ENCODE measurements at regions not wholly inside any gene's neighbourhood (a gene's known extent, or its start where the extent isn't known, plus 50 kb on each side); places are given as distances from the start of the nearest gene placed in this dataset.

DNA sequence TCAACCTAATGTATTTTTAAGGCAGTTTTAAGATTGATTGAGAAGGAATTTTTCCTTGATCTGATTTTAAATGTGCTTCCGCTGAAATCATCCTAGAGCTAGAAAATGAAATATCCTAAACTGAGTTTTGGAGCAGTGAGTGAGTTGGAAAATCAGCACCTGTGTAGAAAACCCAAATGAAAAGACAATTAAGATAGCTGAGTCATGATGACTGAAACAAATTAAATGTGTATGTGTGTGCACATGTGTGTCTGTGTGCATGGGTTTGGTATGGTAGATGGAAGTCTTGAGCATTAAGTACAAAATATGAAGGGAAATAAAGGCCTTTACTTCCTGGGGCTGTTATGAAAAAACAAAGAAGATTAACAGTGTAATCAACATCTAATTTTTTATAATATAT is 394.6 kb upstream of the MAP2 start:
- no peaks in the 10 kb centered on the region for H3K27me3 ChIP-seq (ENCODE audit: insufficient read depth, poor library complexity, severe bottlenecking)
- H3K36me3 ChIP-seq (ENCODE audit: low read depth) = no peaks in the 10 kb centered on the region
- no peak overlapping the region for H3K27ac ChIP-seq (ENCODE audit: poor library complexity, severe bottlenecking)
- H3K9me3 ChIP-seq (ENCODE audit: severe bottlenecking) = no peaks in the 10 kb centered on the region
- no peak for ATAC-seq (ENCODE audit: low read depth)
- TF ChIP-seq, protein P1, sequence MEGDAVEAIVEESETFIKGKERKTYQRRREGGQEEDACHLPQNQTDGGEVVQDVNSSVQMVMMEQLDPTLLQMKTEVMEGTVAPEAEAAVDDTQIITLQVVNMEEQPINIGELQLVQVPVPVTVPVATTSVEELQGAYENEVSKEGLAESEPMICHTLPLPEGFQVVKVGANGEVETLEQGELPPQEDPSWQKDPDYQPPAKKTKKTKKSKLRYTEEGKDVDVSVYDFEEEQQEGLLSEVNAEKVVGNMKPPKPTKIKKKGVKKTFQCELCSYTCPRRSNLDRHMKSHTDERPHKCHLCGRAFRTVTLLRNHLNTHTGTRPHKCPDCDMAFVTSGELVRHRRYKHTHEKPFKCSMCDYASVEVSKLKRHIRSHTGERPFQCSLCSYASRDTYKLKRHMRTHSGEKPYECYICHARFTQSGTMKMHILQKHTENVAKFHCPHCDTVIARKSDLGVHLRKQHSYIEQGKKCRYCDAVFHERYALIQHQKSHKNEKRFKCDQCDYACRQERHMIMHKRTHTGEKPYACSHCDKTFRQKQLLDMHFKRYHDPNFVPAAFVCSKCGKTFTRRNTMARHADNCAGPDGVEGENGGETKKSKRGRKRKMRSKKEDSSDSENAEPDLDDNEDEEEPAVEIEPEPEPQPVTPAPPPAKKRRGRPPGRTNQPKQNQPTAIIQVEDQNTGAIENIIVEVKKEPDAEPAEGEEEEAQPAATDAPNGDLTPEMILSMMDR (IDR thresholded peaks at IDR 0.05; ENCODE audit: poor library complexity, severe bottlenecking) = no peak
- DNase-seq (ENCODE audit: low spot score) = no peak
- no peaks in the 10 kb centered on the region for H3K4me1 ChIP-seq (ENCODE audit: insufficient read depth, poor library complexity, severe bottlenecking)
- no peak overlapping the region for H3K4me3 ChIP-seq (ENCODE audit: severe bottlenecking)

GRCh38 chr2:209044307-209044706 is 379.5 kb upstream of the MAP2 start:
- DNase-seq (ENCODE audit: low spot score) (no peak), ATAC-seq (ENCODE audit: low read depth) (no peak; the same call in 2 of the 3 replicates)
- Histone ChIP-seq H3K36me3 (ENCODE audit: low read depth) (no peaks in the 10 kb centered on the region), H3K27me3 (ENCODE audit: insufficient read depth, poor library complexity, severe bottlenecking) (no peaks in the 10 kb centered on the region), H3K4me1 (ENCODE audit: insufficient read depth, poor library complexity, severe bottlenecking) (no peaks in the 10 kb centered on the region), H3K27ac (ENCODE audit: poor library complexity, severe bottlenecking) (no peak overlapping the region), H3K4me3 (ENCODE audit: severe bottlenecking) (no peak overlapping the region), H3K9me3 (ENCODE audit: severe bottlenecking) (no peaks in the 10 kb centered on the region)
- TF ChIP-seq, protein P1 (IDR thresholded peaks at IDR 0.05; ENCODE audit: poor library complexity, severe bottlenecking) = no peak

DNA sequence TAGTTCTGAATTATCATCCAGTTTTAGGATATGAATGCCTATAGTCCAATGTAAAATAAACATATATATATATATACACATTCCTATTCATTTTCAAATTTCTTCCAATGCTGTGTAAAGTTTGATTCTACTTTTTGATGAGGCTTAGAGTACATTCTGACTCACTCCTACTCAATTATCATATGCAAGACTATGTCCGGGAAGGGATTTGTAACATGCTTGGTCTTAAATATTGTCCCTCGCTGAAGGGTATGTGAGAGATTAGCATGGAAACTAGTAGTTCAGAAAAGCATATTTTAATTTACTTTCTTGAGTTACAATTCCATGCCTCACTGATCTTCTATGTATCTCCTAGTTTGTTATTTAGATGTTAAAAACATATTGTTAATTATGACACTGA is 377.7 kb upstream of the MAP2 start:
- no peaks in the 10 kb centered on the region for H3K9me3 ChIP-seq (ENCODE audit: severe bottlenecking)
- DNase-seq (ENCODE audit: low spot score) (no peak), ATAC-seq (ENCODE audit: low read depth) (no peak)
- no peaks in the 10 kb centered on the region for H3K4me1 ChIP-seq (ENCODE audit: insufficient read depth, poor library complexity, severe bottlenecking)
- H3K36me3 ChIP-seq (ENCODE audit: low read depth) = no peaks in the 10 kb centered on the region
- TF ChIP-seq, protein P1 (IDR thresholded peaks at IDR 0.05; ENCODE audit: poor library complexity, severe bottlenecking) = no peak
- no peak overlapping the region for H3K4me3 ChIP-seq (ENCODE audit: severe bottlenecking)
- no peaks in the 10 kb centered on the region for H3K27me3 ChIP-seq (ENCODE audit: insufficient read depth, poor library complexity, severe bottlenecking)
- H3K27ac ChIP-seq (ENCODE audit: poor library complexity, severe bottlenecking) = no peak overlapping the region

DNA sequence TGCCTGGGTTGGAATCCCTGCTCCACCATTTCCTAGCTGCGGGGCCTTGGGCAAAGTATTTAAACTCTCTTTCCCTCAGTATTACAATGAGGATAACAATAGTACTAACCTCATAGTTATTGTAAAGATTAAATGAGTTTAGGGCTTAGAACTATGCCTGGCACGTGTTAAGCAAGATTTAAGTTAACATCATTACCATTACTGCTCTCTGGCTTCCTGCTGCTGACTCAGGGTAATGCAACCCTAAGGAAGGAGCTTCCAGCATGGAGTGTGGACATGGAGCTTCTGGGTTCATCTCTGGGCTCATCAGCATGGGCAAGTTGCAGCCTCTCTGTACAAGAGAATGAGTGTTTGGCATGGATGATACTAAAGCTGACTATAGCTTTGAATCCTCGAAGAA is 374.2 kb upstream of the MAP2 start:
- no peaks in the 10 kb centered on the region for H3K4me1 ChIP-seq (ENCODE audit: insufficient read depth, poor library complexity, severe bottlenecking)
- TF ChIP-seq, protein P1 (IDR thresholded peaks at IDR 0.05; ENCODE audit: poor library complexity, severe bottlenecking) = no peak
- no peaks in the 10 kb centered on the region for H3K36me3 ChIP-seq (ENCODE audit: low read depth)
- no peak overlapping the region for H3K27ac ChIP-seq (ENCODE audit: poor library complexity, severe bottlenecking)
- ATAC-seq (ENCODE audit: low read depth) = no peak
- DNase-seq (ENCODE audit: low spot score) = no peak
- no peaks in the 10 kb centered on the region for H3K9me3 ChIP-seq (ENCODE audit: severe bottlenecking)
- no peaks in the 10 kb centered on the region for H3K27me3 ChIP-seq (ENCODE audit: insufficient read depth, poor library complexity, severe bottlenecking)
- H3K4me3 ChIP-seq (ENCODE audit: severe bottlenecking) = no peak overlapping the region

DNA sequence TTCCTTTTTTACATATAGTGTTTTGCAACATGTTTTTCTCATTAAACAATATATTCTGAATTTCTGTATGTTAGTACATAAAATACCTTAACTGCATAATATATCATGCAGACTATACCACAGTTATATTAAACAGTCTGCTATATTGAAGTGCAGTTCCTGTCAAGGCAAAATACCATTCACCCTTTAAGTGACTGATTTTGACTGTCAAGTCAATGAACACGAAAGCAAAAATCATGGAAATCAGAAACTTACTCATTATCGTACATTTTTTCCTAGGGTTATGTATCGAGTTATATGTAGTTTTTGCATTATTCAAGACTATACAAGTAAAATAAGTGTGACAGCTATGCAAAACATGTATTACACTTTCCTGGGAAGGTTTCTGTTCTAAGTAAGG is 361.6 kb upstream of the MAP2 start:
- no peaks in the 10 kb centered on the region for H3K9me3 ChIP-seq (ENCODE audit: severe bottlenecking)
- no peaks in the 10 kb centered on the region for H3K27me3 ChIP-seq (ENCODE audit: insufficient read depth, poor library complexity, severe bottlenecking)
- ATAC-seq (ENCODE audit: low read depth) (no peak), DNase-seq (ENCODE audit: low spot score) (no peak)
- no peak overlapping the region for H3K4me3 ChIP-seq (ENCODE audit: severe bottlenecking)
- H3K4me1 ChIP-seq (ENCODE audit: insufficient read depth, poor library complexity, severe bottlenecking) = no peaks in the 10 kb centered on the region
- H3K27ac ChIP-seq (ENCODE audit: poor library complexity, severe bottlenecking) = no peak overlapping the region
- TF ChIP-seq, protein P1 (IDR thresholded peaks at IDR 0.05; ENCODE audit: poor library complexity, severe bottlenecking) = no peak
- no peaks in the 10 kb centered on the region for H3K36me3 ChIP-seq (ENCODE audit: low read depth)

Measured in RWPE2 (cell line).